GM12874 (cell line): ENCODE measurements at regions not wholly inside any gene's neighbourhood (a gene's known extent, or its start where the extent isn't known, plus 50 kb on each side); places are given as distances from the start of the nearest gene placed in this dataset.
A peak's percentile ranks its signal among the peaks of the same experiment; 100 is the strongest.

Experiments used
- TF ChIP-seq, protein P1 (sequence below): IDR thresholded peaks from 2 replicates; pipeline ENCODE4 v1.5.1; 2011; ENCODE audit warnings: low read depth, mild to moderate bottlenecking, control low read depth, low read length, moderate library complexity; ENCODE audit not compliant: insufficient read depth

DNA sequence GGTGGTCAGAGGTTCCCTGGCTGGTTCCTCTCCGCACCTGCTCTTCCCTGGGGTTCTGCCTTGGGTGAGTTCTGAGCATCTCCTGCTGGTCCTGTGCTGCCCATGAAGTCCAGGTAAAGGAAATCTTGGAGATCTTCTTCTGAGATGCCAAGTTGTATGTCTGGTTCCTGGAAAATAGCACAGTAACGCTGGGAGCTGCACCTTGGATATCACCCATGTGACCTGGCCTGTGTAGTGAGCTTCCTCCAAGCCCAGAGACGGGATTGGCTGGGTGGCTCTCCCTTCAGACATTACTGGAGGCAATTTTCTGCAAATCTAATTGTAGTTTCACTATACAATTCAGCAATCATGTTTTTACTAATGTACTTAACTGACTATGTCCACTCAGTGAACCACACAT is 1281.1 kb downstream of the TMEM121 start:
- TF ChIP-seq, protein P1, sequence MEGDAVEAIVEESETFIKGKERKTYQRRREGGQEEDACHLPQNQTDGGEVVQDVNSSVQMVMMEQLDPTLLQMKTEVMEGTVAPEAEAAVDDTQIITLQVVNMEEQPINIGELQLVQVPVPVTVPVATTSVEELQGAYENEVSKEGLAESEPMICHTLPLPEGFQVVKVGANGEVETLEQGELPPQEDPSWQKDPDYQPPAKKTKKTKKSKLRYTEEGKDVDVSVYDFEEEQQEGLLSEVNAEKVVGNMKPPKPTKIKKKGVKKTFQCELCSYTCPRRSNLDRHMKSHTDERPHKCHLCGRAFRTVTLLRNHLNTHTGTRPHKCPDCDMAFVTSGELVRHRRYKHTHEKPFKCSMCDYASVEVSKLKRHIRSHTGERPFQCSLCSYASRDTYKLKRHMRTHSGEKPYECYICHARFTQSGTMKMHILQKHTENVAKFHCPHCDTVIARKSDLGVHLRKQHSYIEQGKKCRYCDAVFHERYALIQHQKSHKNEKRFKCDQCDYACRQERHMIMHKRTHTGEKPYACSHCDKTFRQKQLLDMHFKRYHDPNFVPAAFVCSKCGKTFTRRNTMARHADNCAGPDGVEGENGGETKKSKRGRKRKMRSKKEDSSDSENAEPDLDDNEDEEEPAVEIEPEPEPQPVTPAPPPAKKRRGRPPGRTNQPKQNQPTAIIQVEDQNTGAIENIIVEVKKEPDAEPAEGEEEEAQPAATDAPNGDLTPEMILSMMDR = no peak

DNA sequence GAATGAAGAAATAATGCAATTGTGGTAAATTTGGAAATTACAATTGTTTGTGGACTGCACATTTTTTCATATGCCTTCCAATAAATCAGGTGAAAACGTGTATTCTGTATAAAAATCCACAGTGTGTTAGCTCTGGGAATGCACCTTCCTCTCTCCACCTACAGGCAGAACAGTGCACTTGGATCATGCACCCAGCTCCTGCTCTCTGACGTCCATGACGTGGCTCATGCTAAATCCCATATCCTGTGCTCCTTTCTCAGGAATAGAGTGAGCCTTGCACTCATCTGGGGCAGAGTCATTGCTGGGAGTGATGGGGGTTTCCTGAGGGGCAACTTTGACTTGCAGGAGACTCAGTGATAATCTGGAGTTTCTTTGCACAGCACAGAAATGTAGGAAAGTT is 1282.1 kb downstream of the TMEM121 start:
- TF ChIP-seq, protein P1 = no peak

DNA sequence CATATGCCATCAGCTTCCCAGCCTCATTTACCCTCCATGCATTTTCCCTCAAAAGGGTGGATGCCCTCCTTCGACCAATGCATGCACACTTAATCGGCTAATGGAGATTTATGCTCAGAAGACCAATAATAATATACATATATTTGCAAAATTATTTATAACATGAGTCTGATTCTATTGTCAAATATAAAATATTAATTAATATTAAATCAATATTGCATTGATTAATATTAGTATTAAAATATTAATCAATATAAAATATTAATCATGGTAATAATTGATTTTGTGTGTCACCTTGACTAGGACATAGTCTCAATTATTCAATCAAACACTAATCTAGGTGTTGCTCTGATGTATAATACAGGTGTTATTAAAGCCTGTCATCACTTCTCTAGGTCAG is 1282.5 kb downstream of the TMEM121 start:
- TF ChIP-seq, protein P1 = no peak

DNA sequence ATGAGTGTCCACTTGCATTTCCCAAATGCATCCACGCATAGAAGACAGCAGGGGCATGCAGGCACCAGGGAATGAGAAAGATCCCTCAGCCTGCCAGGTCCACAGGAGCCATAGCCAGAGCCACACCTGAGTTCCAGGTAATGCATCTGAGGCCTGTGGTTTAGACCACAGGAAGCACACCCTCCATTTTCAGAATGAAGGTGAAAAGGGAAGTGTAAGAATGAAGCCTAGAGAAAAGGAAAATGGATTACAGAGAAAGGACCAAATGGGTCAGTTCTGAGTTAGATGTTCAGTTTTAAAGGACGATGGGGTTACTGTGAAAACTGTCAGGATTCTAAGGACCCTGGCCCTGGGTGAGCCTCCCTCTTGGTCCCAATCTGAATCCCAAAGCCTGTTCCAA is 1283.2 kb downstream of the TMEM121 start:
- TF ChIP-seq, protein P1 = no peak

DNA sequence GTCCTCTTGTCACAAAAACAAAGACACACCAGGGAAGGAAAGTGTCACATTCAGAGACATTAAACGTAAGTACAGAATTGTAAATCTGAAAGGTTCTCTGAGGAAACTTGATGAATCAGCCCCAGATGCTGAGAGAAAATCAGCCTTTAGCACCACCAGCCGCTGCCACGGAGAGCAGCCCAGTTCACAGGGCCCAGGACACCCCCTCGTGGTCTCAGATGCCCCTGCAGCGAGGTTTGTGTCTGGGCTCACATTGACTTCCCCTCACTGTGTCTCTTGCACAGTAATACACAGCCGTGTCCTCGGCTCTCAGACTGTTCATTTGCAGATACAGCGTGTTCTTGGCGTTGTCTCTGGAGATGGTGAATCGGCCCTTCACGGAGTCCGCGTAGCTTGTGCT is 1283.8 kb downstream of the TMEM121 start:
- TF ChIP-seq, protein P1 = peak; percentile 29; the same call in 1 of the 2 replicates

DNA sequence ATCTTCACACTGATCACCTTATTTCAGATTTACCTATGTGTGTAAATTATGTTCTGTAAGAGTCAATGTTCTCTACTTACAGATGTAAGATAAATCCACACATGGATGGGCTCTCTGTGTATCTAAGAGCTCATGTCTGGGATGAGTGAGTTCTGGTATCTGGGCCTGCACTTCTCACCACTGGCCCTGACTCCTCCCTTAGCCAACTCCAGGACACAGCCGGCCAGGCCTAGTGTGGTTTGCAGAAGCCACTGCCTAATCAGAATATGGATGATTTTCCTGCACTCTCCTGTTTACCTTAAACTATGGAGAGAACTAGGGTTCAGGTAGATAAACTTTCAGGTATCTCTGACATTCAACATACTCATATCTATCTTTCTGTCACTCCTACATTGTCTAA is 1284.8 kb downstream of the TMEM121 start:
- TF ChIP-seq, protein P1 = no peak

DNA sequence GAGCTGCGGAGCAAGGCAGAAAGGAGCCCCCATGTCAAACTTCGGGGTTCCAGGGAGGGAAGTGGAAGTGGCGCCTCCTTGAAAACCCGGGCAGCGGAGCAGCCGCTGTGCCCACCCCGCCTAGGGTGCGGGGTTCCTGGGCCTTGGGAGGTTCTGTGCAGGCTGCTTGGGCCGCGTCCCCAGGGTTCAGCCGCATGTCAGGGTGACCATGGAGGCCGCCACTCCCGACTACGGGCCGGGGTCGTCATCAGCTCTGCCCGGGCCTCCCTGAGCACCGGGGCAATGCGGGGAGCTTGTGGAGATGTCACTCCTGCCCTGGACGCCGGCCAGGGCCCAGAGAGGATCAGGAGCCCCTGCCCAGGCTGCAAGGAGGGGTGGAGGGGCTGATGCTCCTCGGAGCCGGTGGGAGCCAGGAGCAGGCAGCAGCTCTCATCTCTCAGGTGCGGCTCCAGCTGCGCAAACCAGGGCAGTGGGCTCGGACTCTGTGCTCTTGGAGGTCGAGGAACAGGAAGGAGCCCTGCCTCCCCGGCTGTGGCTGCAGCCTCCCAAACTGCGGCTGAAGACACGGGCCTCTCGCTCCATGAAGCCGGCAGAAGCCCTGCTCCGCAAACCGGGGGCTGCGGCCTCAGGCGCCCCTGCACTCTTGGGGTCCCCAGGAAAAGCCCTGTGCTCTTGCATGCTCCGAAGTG is 1286.5 kb downstream of the TMEM121 start:
- TF ChIP-seq, protein P1 = no peak
